ENCODE measurements at regions not wholly inside any gene's neighbourhood (a gene's known extent, or its start where the extent isn't known, plus 50 kb on each side); places are given as distances from the start of the nearest gene placed in this dataset.

- no peak for TF ChIP-seq CTCF (conservative IDR thresholded peaks at IDR 0.05; ENCODE audit: low read length)
- no peak for TF ChIP-seq EZH2phosphoT487 (IDR thresholded peaks at IDR 0.05; ENCODE audit: borderline replicate concordance)
These were observed 373.7 kb downstream of the METTL15 start for GRCh38 chr11:28481616-28482480.

Measured in Loucy (cell line).